ENCODE measurements at regions not wholly inside any gene's neighbourhood (a gene's known extent, or its start where the extent isn't known, plus 50 kb on each side); places are given as distances from the start of the nearest gene placed in this dataset.
"Not testable (repeated sequence)": the region's sequence is repeated elsewhere in the genome, so short reads cannot be mapped to it uniquely, and the experiment has no call there.

GRCh38 chr6:114810468-114810867 lies 467.6 kb upstream of the HS3ST5 start:
- no peak for TF ChIP-seq EZH2phosphoT487 (IDR thresholded peaks at IDR 0.05; ENCODE audit: borderline replicate concordance, low read length)
- no peak for TF ChIP-seq CTCF (IDR thresholded peaks at IDR 0.05; ENCODE audit: low read depth, low read length, poor library complexity, severe bottlenecking)
- H3K4me3 ChIP-seq (ENCODE audit: low read length): no peak overlapping the region
- H3K4me2 ChIP-seq (ENCODE audit: low read length): no peak overlapping the region
- no peaks in the 10 kb centered on the region for H3K79me2 ChIP-seq (ENCODE audit: control insufficient read depth, low read length)
- 0 out of 2 replicates have a peak, but pooled peaks cover 4% of the 10 kb centered on the region for H3K36me3 ChIP-seq (ENCODE audit: control insufficient read depth, low read length)
- no peak overlapping the region for H3K27ac ChIP-seq (ENCODE audit: low read depth, low read length)
- H3F3A ChIP-seq (ENCODE audit: control insufficient read depth, insufficient read depth): no peaks in the 10 kb centered on the region
- no peaks in the 10 kb centered on the region for H3K4me1 ChIP-seq (ENCODE audit: control insufficient read depth, low read length)
- no peaks in the 10 kb centered on the region for H4K20me1 ChIP-seq (ENCODE audit: control insufficient read depth, insufficient read depth, low read depth, low read length)
- H3K9me3 ChIP-seq (ENCODE audit: control insufficient read depth, insufficient read depth, low read length): peaks cover 3% of the 10 kb centered on the region; the same call in 1 of the 2 replicates
- H3K27me3 ChIP-seq (ENCODE audit: control insufficient read depth, low read length): no peaks in the 10 kb centered on the region
- H3K9me2 ChIP-seq (replicated peaks; ENCODE audit: control insufficient read depth, low read length): 0 out of 2 replicates have a peak, but pooled peaks cover 3% of the 10 kb centered on the region

- H3K27ac ChIP-seq (ENCODE audit: low read depth, low read length); H3K36me3 ChIP-seq (ENCODE audit: control insufficient read depth, low read length); H3K9me2 ChIP-seq (replicated peaks; ENCODE audit: control insufficient read depth, low read length); H3K27me3 ChIP-seq (ENCODE audit: control insufficient read depth, low read length); H3K4me1 ChIP-seq (ENCODE audit: control insufficient read depth, low read length); H4K20me1 ChIP-seq (ENCODE audit: control insufficient read depth, insufficient read depth, low read depth, low read length); H3K9me3 ChIP-seq (ENCODE audit: control insufficient read depth, insufficient read depth, low read length); H3K4me3 ChIP-seq (ENCODE audit: low read length); H3K79me2 ChIP-seq (ENCODE audit: control insufficient read depth, low read length); H3K4me2 ChIP-seq (ENCODE audit: low read length); H3F3A ChIP-seq (ENCODE audit: control insufficient read depth, insufficient read depth): not testable (repeated sequence)
These were observed 462.6 kb upstream of the HS3ST5 start for GRCh38 chr6:114805426-114805825.

GRCh38 chr6:114796576-114796975 lies 453.8 kb upstream of the HS3ST5 start:
- Histone ChIP-seq H3K79me2 (ENCODE audit: control insufficient read depth, low read length) (no peaks in the 10 kb centered on the region), H3K4me2 (ENCODE audit: low read length) (no peak overlapping the region), H3K9me2 (replicated peaks; ENCODE audit: control insufficient read depth, low read length) (no peaks in the 10 kb centered on the region), H3K27me3 (ENCODE audit: control insufficient read depth, low read length) (no peaks in the 10 kb centered on the region), H3K4me3 (ENCODE audit: low read length) (no peak overlapping the region), H3K4me1 (ENCODE audit: control insufficient read depth, low read length) (no peaks in the 10 kb centered on the region), H3K9me3 (ENCODE audit: control insufficient read depth, insufficient read depth, low read length) (no peaks in the 10 kb centered on the region), H4K20me1 (ENCODE audit: control insufficient read depth, insufficient read depth, low read depth, low read length) (no peaks in the 10 kb centered on the region), H3K36me3 (ENCODE audit: control insufficient read depth, low read length) (no peaks in the 10 kb centered on the region), H3K27ac (ENCODE audit: low read depth, low read length) (no peak overlapping the region), H3F3A (ENCODE audit: control insufficient read depth, insufficient read depth) (no peaks in the 10 kb centered on the region)
- TF ChIP-seq CTCF (IDR thresholded peaks at IDR 0.05; ENCODE audit: low read depth, low read length, poor library complexity, severe bottlenecking) (no peak), EZH2phosphoT487 (IDR thresholded peaks at IDR 0.05; ENCODE audit: borderline replicate concordance, low read length) (no peak)

- H3K79me2 ChIP-seq (ENCODE audit: control insufficient read depth, low read length): no peaks in the 10 kb centered on the region
- H3K9me2 ChIP-seq (replicated peaks; ENCODE audit: control insufficient read depth, low read length): no peaks in the 10 kb centered on the region
- H4K20me1 ChIP-seq (ENCODE audit: control insufficient read depth, insufficient read depth, low read depth, low read length): no peaks in the 10 kb centered on the region
- H3K27me3 ChIP-seq (ENCODE audit: control insufficient read depth, low read length): no peaks in the 10 kb centered on the region
- no peak overlapping the region for H3K4me3 ChIP-seq (ENCODE audit: low read length)
- H3K27ac ChIP-seq (ENCODE audit: low read depth, low read length): no peak overlapping the region
- no peaks in the 10 kb centered on the region for H3K36me3 ChIP-seq (ENCODE audit: control insufficient read depth, low read length)
- no peak for TF ChIP-seq EZH2phosphoT487 (IDR thresholded peaks at IDR 0.05; ENCODE audit: borderline replicate concordance, low read length)
- TF ChIP-seq CTCF (IDR thresholded peaks at IDR 0.05; ENCODE audit: low read depth, low read length, poor library complexity, severe bottlenecking): no peak
- no peaks in the 10 kb centered on the region for H3K4me1 ChIP-seq (ENCODE audit: control insufficient read depth, low read length)
- no peaks in the 10 kb centered on the region for H3K9me3 ChIP-seq (ENCODE audit: control insufficient read depth, insufficient read depth, low read length)
- H3K4me2 ChIP-seq (ENCODE audit: low read length): no peak overlapping the region
- no peaks in the 10 kb centered on the region for H3F3A ChIP-seq (ENCODE audit: control insufficient read depth, insufficient read depth)
These were observed 450.6 kb upstream of the HS3ST5 start for GRCh38 chr6:114793428-114793827.
